ENCODE measurements at regions not wholly inside any gene's neighbourhood (a gene's known extent, or its start where the extent isn't known, plus 50 kb on each side); places are given as distances from the start of the nearest gene placed in this dataset.

- intact Hi-C loops (cut with micrococcal nuclease): no loop called here
- CTCF ChIA-PET: no interaction called here
- DNase-seq: no peak
- H3K9me3 Mint-ChIP-seq: no peaks in the 10 kb centered on the region
- H3K36me3 Mint-ChIP-seq (ENCODE audit: low read depth): no peaks in the 10 kb centered on the region
- no peak for TF ChIP-seq CTCF (IDR thresholded peaks at IDR 0.05)
- H3K4me3 Mint-ChIP-seq: no peak overlapping the region
- POLR2A ChIA-PET: no interaction called here
- H3K27me3 Mint-ChIP-seq: no peaks in the 10 kb centered on the region
- peaks cover 3% of the 10 kb centered on the region for H3K4me1 Mint-ChIP-seq (ENCODE audit: low read depth)
- no peak for ATAC-seq
- H3K27ac Mint-ChIP-seq: no peak overlapping the region
Observed at GRCh38 chr6:15082708-15083107, 163.2 kb upstream of the JARID2 start.

GRCh38 chr6:15086348-15087158 lies 159.3 kb upstream of the JARID2 start:
- Mint-ChIP-seq H3K4me3 (no peak overlapping the region), H3K36me3 (ENCODE audit: low read depth) (no peaks in the 10 kb centered on the region), H3K27ac (no peak overlapping the region), H3K4me1 (ENCODE audit: low read depth) (no peaks in the 10 kb centered on the region), H3K27me3 (no peaks in the 10 kb centered on the region), H3K9me3 (no peaks in the 10 kb centered on the region)
- no peak for TF ChIP-seq CTCF (IDR thresholded peaks at IDR 0.05)
- intact Hi-C loops (cut with micrococcal nuclease): no loop called here
- ChIA-PET CTCF (no interaction called here), POLR2A (no interaction called here)
- no peak for DNase-seq
- no peak for ATAC-seq

- H3K27me3 Mint-ChIP-seq: no peaks in the 10 kb centered on the region
- no peak overlapping the region for H3K27ac Mint-ChIP-seq
- H3K4me3 Mint-ChIP-seq: no peak overlapping the region
- H3K4me1 Mint-ChIP-seq (ENCODE audit: low read depth): no peaks in the 10 kb centered on the region
- no peaks in the 10 kb centered on the region for H3K9me3 Mint-ChIP-seq
- intact Hi-C loops (cut with micrococcal nuclease): no loop called here
- ATAC-seq: no peak
- no peaks in the 10 kb centered on the region for H3K36me3 Mint-ChIP-seq (ENCODE audit: low read depth)
- DNase-seq: no peak
- CTCF ChIA-PET: no interaction called here
- POLR2A ChIA-PET: interaction anchor here (0.8 kb wide), 1 partner anchor 29 kb away, joined by 3 read pairs; no protein-coding TSS in a partner anchor
- no peak for TF ChIP-seq CTCF (IDR thresholded peaks at IDR 0.05)
Observed at GRCh38 chr6:15087186-15087589, 158.7 kb upstream of the JARID2 start.

GRCh38 chr6:15088904-15089568 lies 156.8 kb upstream of the JARID2 start:
- Mint-ChIP-seq H3K27me3 (no peaks in the 10 kb centered on the region), H3K36me3 (ENCODE audit: low read depth) (no peaks in the 10 kb centered on the region), H3K27ac (no peak overlapping the region), H3K4me3 (no peak overlapping the region), H3K4me1 (ENCODE audit: low read depth) (no peaks in the 10 kb centered on the region), H3K9me3 (no peaks in the 10 kb centered on the region)
- ChIA-PET CTCF (interaction anchor here (0.9 kb wide), 1 partner anchor 103 kb away, joined by 3 read pairs; no protein-coding TSS in a partner anchor), POLR2A (no interaction called here)
- TF ChIP-seq CTCF (IDR thresholded peaks at IDR 0.05): no peak
- DNase-seq: no peak
- intact Hi-C loops (cut with micrococcal nuclease): no loop called here
- no peak for ATAC-seq

GRCh38 chr6:15089569-15090144 lies 156.2 kb upstream of the JARID2 start:
- POLR2A ChIA-PET: no interaction called here
- Mint-ChIP-seq H3K9me3 (no peaks in the 10 kb centered on the region), H3K27me3 (no peaks in the 10 kb centered on the region), H3K4me1 (ENCODE audit: low read depth) (no peaks in the 10 kb centered on the region), H3K36me3 (ENCODE audit: low read depth) (no peaks in the 10 kb centered on the region), H3K27ac (no peak overlapping the region), H3K4me3 (no peak overlapping the region)
- CTCF ChIA-PET: interaction anchor here (0.9 kb wide), 1 partner anchor 103 kb away, joined by 3 read pairs; no protein-coding TSS in a partner anchor
- DNase-seq (no peak), ATAC-seq (no peak)
- TF ChIP-seq CTCF (IDR thresholded peaks at IDR 0.05): no peak
- intact Hi-C loops (cut with micrococcal nuclease): no loop called here
